ENCODE measurements at regions not wholly inside any gene's neighbourhood (a gene's known extent, or its start where the extent isn't known, plus 50 kb on each side); places are given as distances from the start of the nearest gene placed in this dataset.

- H3K27me3 ChIP-seq (ENCODE audit: insufficient read depth, poor library complexity, severe bottlenecking) = no peaks in the 10 kb centered on the region
- no peak overlapping the region for H3K27ac ChIP-seq (replicated peaks)
- no peak overlapping the region for H3K4me3 ChIP-seq (replicated peaks; ENCODE audit: insufficient read depth, low read length)
- no peak for TF ChIP-seq SPI1 (IDR thresholded peaks at IDR 0.05; ENCODE audit: borderline replicate concordance, low read depth)
- no peak for TF ChIP-seq REST (IDR thresholded peaks at IDR 0.05; ENCODE audit: insufficient replicate concordance, low read depth)
- no peak for TF ChIP-seq CTCF (IDR thresholded peaks at IDR 0.05; ENCODE audit: insufficient read depth, low read length)
- no peak for TF ChIP-seq POLR2AphosphoS5 (IDR thresholded peaks at IDR 0.05; ENCODE audit: low read depth)
- no peak for TF ChIP-seq GABPA (IDR thresholded peaks at IDR 0.05; ENCODE audit: low read depth)
- no peak for DNase-seq (ENCODE audit: low read depth in 1 of 2, low spot score in 1 of 2)
These were observed 280.9 kb upstream of the CDH2 start for GRCh38 chr18:28457784-28458183.

- H3K4me3 ChIP-seq (replicated peaks; ENCODE audit: insufficient read depth, low read length) = no peak overlapping the region
- no peak for DNase-seq (ENCODE audit: low read depth in 1 of 2, low spot score in 1 of 2)
- H3K27me3 ChIP-seq (ENCODE audit: insufficient read depth, poor library complexity, severe bottlenecking) = no peaks in the 10 kb centered on the region
- H3K27ac ChIP-seq (replicated peaks) = no peak overlapping the region
- TF ChIP-seq CTCF (IDR thresholded peaks at IDR 0.05; ENCODE audit: insufficient read depth, low read length) (no peak), SPI1 (IDR thresholded peaks at IDR 0.05; ENCODE audit: borderline replicate concordance, low read depth) (no peak), REST (IDR thresholded peaks at IDR 0.05; ENCODE audit: insufficient replicate concordance, low read depth) (no peak), POLR2AphosphoS5 (IDR thresholded peaks at IDR 0.05; ENCODE audit: low read depth) (no peak), GABPA (IDR thresholded peaks at IDR 0.05; ENCODE audit: low read depth) (no peak)
These were observed 279.0 kb upstream of the CDH2 start for GRCh38 chr18:28455971-28456370.

- DNase-seq (ENCODE audit: low read depth in 1 of 2, low spot score in 1 of 2) = no peak
- Histone ChIP-seq H3K4me3 (replicated peaks; ENCODE audit: insufficient read depth, low read length) (no peak overlapping the region), H3K27ac (replicated peaks) (no peak overlapping the region), H3K27me3 (ENCODE audit: insufficient read depth, poor library complexity, severe bottlenecking) (no peaks in the 10 kb centered on the region)
- TF ChIP-seq SPI1 (IDR thresholded peaks at IDR 0.05; ENCODE audit: borderline replicate concordance, low read depth) (no peak), CTCF (IDR thresholded peaks at IDR 0.05; ENCODE audit: insufficient read depth, low read length) (no peak), POLR2AphosphoS5 (IDR thresholded peaks at IDR 0.05; ENCODE audit: low read depth) (no peak)
These were observed 262.9 kb upstream of the CDH2 start for GRCh38 chr18:28439870-28440269.

- DNase-seq (ENCODE audit: low read depth in 1 of 2, low spot score in 1 of 2) = no peak
- Histone ChIP-seq H3K27me3 (ENCODE audit: insufficient read depth, poor library complexity, severe bottlenecking) (no peaks in the 10 kb centered on the region), H3K4me3 (replicated peaks; ENCODE audit: insufficient read depth, low read length) (no peak overlapping the region), H3K27ac (replicated peaks) (no peak overlapping the region)
- no peak for TF ChIP-seq GABPA (IDR thresholded peaks at IDR 0.05; ENCODE audit: low read depth)
- TF ChIP-seq CTCF (IDR thresholded peaks at IDR 0.05; ENCODE audit: insufficient read depth, low read length) = no peak
- no peak for TF ChIP-seq REST (IDR thresholded peaks at IDR 0.05; ENCODE audit: insufficient replicate concordance, low read depth)
- TF ChIP-seq POLR2AphosphoS5 (IDR thresholded peaks at IDR 0.05; ENCODE audit: low read depth) = no peak
- no peak for TF ChIP-seq SPI1 (IDR thresholded peaks at IDR 0.05; ENCODE audit: borderline replicate concordance, low read depth)
These were observed 261.5 kb upstream of the CDH2 start for GRCh38 chr18:28438381-28438780.
